GM12878 (cell line): ENCODE measurements at regions not wholly inside any gene's neighbourhood (a gene's known extent, or its start where the extent isn't known, plus 50 kb on each side); places are given as distances from the start of the nearest gene placed in this dataset.

Experiments
- ATAC-seq: fragments of 200-7000 bp; cut with Tn5 transposase; 3 replicates; pipeline ENCODE4 v1.9.1; 2020; ENCODE audit warnings: mild to moderate bottlenecking, moderate library complexity
- BruUV-seq: library from RNA; stranded (reverse); fragments of 400-500 nt; replicated peaks from 2 replicates; lab custom pipeline; 2021; lab: Mats Ljungman, UMichigan
- CTCF ChIA-PET: fragments of 300-600 bp; sonication (Branson Sonifier 250); formaldehyde crosslinking; extraction: SDS; loops from one replicate; lab custom pipeline; 2021; ENCODE audit warnings: inconsistent platforms; lab: Yijun Ruan, JAX
- POLR2A ChIA-PET: fragments of 350-600 bp; formaldehyde crosslinking; extraction: SDS; loops from one replicate; lab custom pipeline; 2021; ENCODE audit warnings: inconsistent platforms; lab: Charles Lee
- RAD21 ChIA-PET: fragments of 300-600 bp; sonication (Branson Sonifier 250); formaldehyde crosslinking; loops from one replicate; lab custom pipeline; 2023; ENCODE audit warnings: antibody characterized with exemption; ENCODE audit not compliant: unreplicated experiment; lab: Charles Lee
- SMC1A ChIA-PET: fragments of 300-600 bp; sonication (Branson Sonifier 250); formaldehyde crosslinking; loops from one replicate; lab custom pipeline; 2023; ENCODE audit not compliant: unreplicated experiment, uncharacterized antibody; lab: Charles Lee
- DNase-seq: peaks from one replicate; pipeline ENCODE4 v3.0.0-alpha.2; 2011; ENCODE audit warnings: low read depth, low spot score
- FAIRE-seq: peaks from 3 replicates; lab custom pipeline; 2011; peaks lifted over from hg19 to GRCh38; lab: Jason Lieb, UNC
- H2AFZ ChIP-seq: 2 replicates; pipeline ENCODE4 v1.6.0; 2011; ENCODE audit warnings: low read depth, low read length, control low read depth; ENCODE audit not compliant: control insufficient read depth
- H3K27ac ChIP-seq: 2 replicates; pipeline ENCODE4 v1.5.1; 2011; ENCODE audit warnings: control low read depth; ENCODE audit not compliant: control insufficient read depth, insufficient read depth
- H3K27me3 ChIP-seq, 2 experiments: replicated peaks in 1 of 2; 2 replicates each; pipeline versions ENCODE4 v1.6.0 to v1.6.1; 2011; ENCODE audit warnings: low read length in 1 of 2; ENCODE audit not compliant: control insufficient read depth in 2 of 2, insufficient read depth in 2 of 2
- H3K36me3 ChIP-seq, 2 experiments: 2 replicates each; pipeline ENCODE4 v1.5.1; 2011; ENCODE audit warnings: low read length in 1 of 2; ENCODE audit not compliant: control insufficient read depth in 2 of 2, insufficient read depth in 2 of 2
- H3K4me1 ChIP-seq: 2 replicates; pipeline ENCODE4 v1.6.1; 2011; ENCODE audit warnings: mild to moderate bottlenecking, low read length, moderate library complexity, mixed read lengths; ENCODE audit not compliant: control insufficient read depth, insufficient read depth
- H3K4me2 ChIP-seq: 2 replicates; pipeline ENCODE4 v1.6.0; 2011; ENCODE audit warnings: control low read depth; ENCODE audit not compliant: control insufficient read depth, insufficient read depth
- H3K4me3 ChIP-seq: fragments of 200-600 bp; sonication (generic); 2 replicates; pipeline ENCODE4 v1.5.1; 2016
- H3K79me2 ChIP-seq: 2 replicates; pipeline ENCODE4 v1.6.0; 2011; ENCODE audit warnings: low read length; ENCODE audit not compliant: control insufficient read depth, insufficient read depth
- H3K9ac ChIP-seq: 2 replicates; pipeline ENCODE4 v1.8.0; 2011; ENCODE audit warnings: low read length, control low read depth, mixed read lengths; ENCODE audit not compliant: control insufficient read depth, insufficient read depth
- H3K9me3 ChIP-seq: replicated peaks from 3 replicates; pipeline ENCODE4 v1.5.1; 2011; ENCODE audit warnings: mild to moderate bottlenecking, low read length; ENCODE audit not compliant: control insufficient read depth, insufficient read depth
- H4K20me1 ChIP-seq: 2 replicates; pipeline ENCODE4 v1.6.0; 2011; ENCODE audit not compliant: control insufficient read depth, insufficient read depth
- BHLHE40 ChIP-seq, 2 experiments: fragments of 450-650 bp in 1 of 2; IDR thresholded peaks; 2 replicates each; pipeline ENCODE4 v1.6.1; 2011 to 2017; ENCODE audit warnings: low read depth in 2 of 2, borderline replicate concordance in 1 of 2, improper control_type of control experiment in 1 of 2, low read length in 1 of 2, mild to moderate bottlenecking in 1 of 2
- CBX3 ChIP-seq: fragments of 200-600 bp; sonication (generic); IDR thresholded peaks from 2 replicates; pipeline ENCODE4 v1.6.1; 2016; ENCODE audit warnings: low read depth, borderline replicate concordance
- IRF4 ChIP-seq: IDR thresholded peaks from 2 replicates; pipeline ENCODE4 v1.6.1; 2011; ENCODE audit warnings: low read depth, low read length
- KDM1A ChIP-seq: fragments of 200-600 bp; sonication (generic); IDR thresholded peaks from 2 replicates; pipeline ENCODE4 v1.6.1; 2016; ENCODE audit warnings: borderline replicate concordance
- POU2F2 ChIP-seq: IDR thresholded peaks from 3 replicates; pipeline ENCODE4 v1.6.1; 2011; ENCODE audit warnings: low read depth, mild to moderate bottlenecking, low read length, borderline replicate concordance
- RB1 ChIP-seq: fragments of 450-650 bp; formaldehyde crosslinking; IDR thresholded peaks from 2 replicates; pipeline ENCODE4 v1.6.1; 2017; ENCODE audit warnings: mild to moderate bottlenecking, borderline replicate concordance
- SMARCA5 ChIP-seq: fragments of 450-650 bp; IDR thresholded peaks from 2 replicates; pipeline ENCODE4 v1.6.1; 2017; ENCODE audit warnings: mild to moderate bottlenecking
- SP1 ChIP-seq: IDR thresholded peaks from one replicate; pipeline ENCODE4 v1.6.1; 2011; ENCODE audit warnings: low read depth, low read length
- SUPT20H ChIP-seq: IDR thresholded peaks from 2 replicates; pipeline ENCODE4 v1.6.1; 2011; ENCODE audit warnings: low read depth, mild to moderate bottlenecking, low read length, moderate library complexity, borderline replicate concordance; ENCODE audit not compliant: control insufficient read depth
- whole genome bisulfite sequencing: methylation state at CpG from one replicate; pipeline ENCODE4 v1.1.6; 2016; ENCODE audit warnings: low lambda C conversion rate; ENCODE audit not compliant: insufficient replicate concordance, insufficient coverage; ENCODE audit errors: missing lambda C conversion rate; 5-methylcytosine and 5-hydroxymethylcytosine counted together
- in situ Hi-C: fragments of 300-500 bp; cut with MboI; formaldehyde crosslinking; loops from 9 replicates; pipeline ENCODE4 v1.14.3; 2018; ENCODE audit warnings: mixed read lengths
- intact Hi-C: fragments of 100-400 bp; cut with micrococcal nuclease; formaldehyde crosslinking; loops from one replicate; pipeline ENCODE4 v1.14.2; 2022; ENCODE audit not compliant: unreplicated experiment
- TF ChIP-seq, protein P1 (sequence below): fragments of 450-650 bp; IDR thresholded peaks from 2 replicates; pipeline ENCODE4 v1.6.1; 2018; ENCODE audit warnings: mild to moderate bottlenecking, low read depth, moderate library complexity; ENCODE audit not compliant: partially characterized antibody
- TF ChIP-seq, protein P2 (sequence below): fragments of 450-650 bp; IDR thresholded peaks from 2 replicates; pipeline ENCODE4 v1.6.1; 2016; ENCODE audit warnings: mild to moderate bottlenecking
- TF ChIP-seq, protein P3 (sequence below): fragments of 450-650 bp; IDR thresholded peaks from 2 replicates; pipeline ENCODE4 v1.6.1; 2017; ENCODE audit warnings: low read depth, mild to moderate bottlenecking, moderate library complexity
- TF ChIP-seq, protein P4 (sequence below): IDR thresholded peaks from 2 replicates; pipeline ENCODE4 v1.6.1; 2011; ENCODE audit warnings: low read depth, mild to moderate bottlenecking, low read length, moderate library complexity, borderline replicate concordance; ENCODE audit errors: extremely low read depth

DNA sequence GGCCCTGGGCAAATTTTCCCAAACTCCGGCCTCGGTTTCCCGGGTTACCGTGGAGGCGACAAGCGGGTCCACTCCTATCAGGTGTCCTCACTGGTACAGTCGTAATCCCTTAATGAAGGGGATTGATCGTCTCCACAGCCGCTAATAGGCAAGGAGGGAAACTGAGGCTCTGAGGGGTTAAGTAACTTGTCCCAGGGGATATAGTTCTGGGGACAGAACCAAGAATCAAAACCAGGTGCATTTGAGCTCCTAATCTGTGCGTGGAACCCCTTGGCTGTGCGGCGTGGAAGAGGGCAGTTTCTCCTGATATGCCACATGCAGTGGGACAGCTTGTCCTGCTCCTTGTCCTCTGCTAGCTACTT is 157.2 kb downstream of the CYRIA start:
- BruUV-seq, result no TSS peak
- FAIRE-seq (no peak), DNase-seq (no peak), ATAC-seq (no peak)
- Histone ChIP-seq H2AFZ (no peak overlapping the region), H3K4me1 (no peaks in the 10 kb centered on the region), H3K79me2 (no peaks in the 10 kb centered on the region), H3K9ac (no peak overlapping the region), H3K4me3 (no peak overlapping the region), H3K9me3 (no peaks in the 10 kb centered on the region), H3K4me2 (no peak overlapping the region), H4K20me1 (no peaks in the 10 kb centered on the region), H3K27me3 (peaks cover 4 to 11% of the 10 kb centered on the region in 2 experiments; a peak in 3 of 4 replicates), H3K36me3 (no peaks in the 10 kb centered on the region), H3K27ac (no peak overlapping the region)
- ChIA-PET SMC1A (no interaction called here), POLR2A (no interaction called here), CTCF (interaction anchor here (0.5 to 0.9 kb wide), 2 partner anchors 247 to 410 kb away, joined by 3 to 4 read pairs; no protein-coding TSS in a partner anchor), RAD21 (no interaction called here)
- intact Hi-C loops, result loop anchor here (5.0 kb wide), 1 partner anchor 871 kb away; no protein-coding TSS in a partner anchor
- 0% methylated on average over 12 of the region's 12 CpGs for WGBS
- in situ Hi-C loops, result no loop called here
- no peak for TF ChIP-seq SP1
- TF ChIP-seq POU2F2, result no peak
- no peak for TF ChIP-seq SUPT20H
- no peak for TF ChIP-seq KDM1A
- TF ChIP-seq, protein P1, sequence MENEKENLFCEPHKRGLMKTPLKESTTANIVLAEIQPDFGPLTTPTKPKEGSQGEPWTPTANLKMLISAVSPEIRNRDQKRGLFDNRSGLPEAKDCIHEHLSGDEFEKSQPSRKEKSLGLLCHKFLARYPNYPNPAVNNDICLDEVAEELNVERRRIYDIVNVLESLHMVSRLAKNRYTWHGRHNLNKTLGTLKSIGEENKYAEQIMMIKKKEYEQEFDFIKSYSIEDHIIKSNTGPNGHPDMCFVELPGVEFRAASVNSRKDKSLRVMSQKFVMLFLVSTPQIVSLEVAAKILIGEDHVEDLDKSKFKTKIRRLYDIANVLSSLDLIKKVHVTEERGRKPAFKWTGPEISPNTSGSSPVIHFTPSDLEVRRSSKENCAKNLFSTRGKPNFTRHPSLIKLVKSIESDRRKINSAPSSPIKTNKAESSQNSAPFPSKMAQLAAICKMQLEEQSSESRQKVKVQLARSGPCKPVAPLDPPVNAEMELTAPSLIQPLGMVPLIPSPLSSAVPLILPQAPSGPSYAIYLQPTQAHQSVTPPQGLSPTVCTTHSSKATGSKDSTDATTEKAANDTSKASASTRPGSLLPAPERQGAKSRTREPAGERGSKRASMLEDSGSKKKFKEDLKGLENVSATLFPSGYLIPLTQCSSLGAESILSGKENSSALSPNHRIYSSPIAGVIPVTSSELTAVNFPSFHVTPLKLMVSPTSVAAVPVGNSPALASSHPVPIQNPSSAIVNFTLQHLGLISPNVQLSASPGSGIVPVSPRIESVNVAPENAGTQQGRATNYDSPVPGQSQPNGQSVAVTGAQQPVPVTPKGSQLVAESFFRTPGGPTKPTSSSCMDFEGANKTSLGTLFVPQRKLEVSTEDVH, result no peak
- TF ChIP-seq, protein P2, sequence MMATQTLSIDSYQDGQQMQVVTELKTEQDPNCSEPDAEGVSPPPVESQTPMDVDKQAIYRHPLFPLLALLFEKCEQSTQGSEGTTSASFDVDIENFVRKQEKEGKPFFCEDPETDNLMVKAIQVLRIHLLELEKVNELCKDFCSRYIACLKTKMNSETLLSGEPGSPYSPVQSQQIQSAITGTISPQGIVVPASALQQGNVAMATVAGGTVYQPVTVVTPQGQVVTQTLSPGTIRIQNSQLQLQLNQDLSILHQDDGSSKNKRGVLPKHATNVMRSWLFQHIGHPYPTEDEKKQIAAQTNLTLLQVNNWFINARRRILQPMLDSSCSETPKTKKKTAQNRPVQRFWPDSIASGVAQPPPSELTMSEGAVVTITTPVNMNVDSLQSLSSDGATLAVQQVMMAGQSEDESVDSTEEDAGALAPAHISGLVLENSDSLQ, result no peak
- TF ChIP-seq IRF4, result no peak
- no peak for TF ChIP-seq SMARCA5
- no peak for TF ChIP-seq BHLHE40 (IDR thresholded peaks at IDR 0.05; ENCODE audit: borderline replicate concordance in 1 of 2, low read depth in 2 of 2, low read length in 1 of 2)
- TF ChIP-seq, protein P3, sequence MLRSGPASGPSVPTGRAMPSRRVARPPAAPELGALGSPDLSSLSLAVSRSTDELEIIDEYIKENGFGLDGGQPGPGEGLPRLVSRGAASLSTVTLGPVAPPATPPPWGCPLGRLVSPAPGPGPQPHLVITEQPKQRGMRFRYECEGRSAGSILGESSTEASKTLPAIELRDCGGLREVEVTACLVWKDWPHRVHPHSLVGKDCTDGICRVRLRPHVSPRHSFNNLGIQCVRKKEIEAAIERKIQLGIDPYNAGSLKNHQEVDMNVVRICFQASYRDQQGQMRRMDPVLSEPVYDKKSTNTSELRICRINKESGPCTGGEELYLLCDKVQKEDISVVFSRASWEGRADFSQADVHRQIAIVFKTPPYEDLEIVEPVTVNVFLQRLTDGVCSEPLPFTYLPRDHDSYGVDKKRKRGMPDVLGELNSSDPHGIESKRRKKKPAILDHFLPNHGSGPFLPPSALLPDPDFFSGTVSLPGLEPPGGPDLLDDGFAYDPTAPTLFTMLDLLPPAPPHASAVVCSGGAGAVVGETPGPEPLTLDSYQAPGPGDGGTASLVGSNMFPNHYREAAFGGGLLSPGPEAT, result no peak
- TF ChIP-seq RB1, result no peak
- TF ChIP-seq, protein P4, sequence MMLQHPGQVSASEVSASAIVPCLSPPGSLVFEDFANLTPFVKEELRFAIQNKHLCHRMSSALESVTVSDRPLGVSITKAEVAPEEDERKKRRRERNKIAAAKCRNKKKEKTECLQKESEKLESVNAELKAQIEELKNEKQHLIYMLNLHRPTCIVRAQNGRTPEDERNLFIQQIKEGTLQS, result no peak
- TF ChIP-seq CBX3, result no peak
